K562 (cell line): ENCODE measurements at regions not wholly inside any gene's neighbourhood (a gene's known extent, or its start where the extent isn't known, plus 50 kb on each side); places are given as distances from the start of the nearest gene placed in this dataset.

ENCODE experiments used
- CHCHD3 ChIP-seq: fragments of 250-450 bp; sonication (Bioruptor Pico); IDR thresholded peaks from 2 replicates; pipeline ENCODE4 v2.1.2; 2022; ENCODE audit warnings: mild to moderate bottlenecking
- EHMT2 ChIP-seq: fragments of 450-650 bp; IDR thresholded peaks from 2 replicates; pipeline ENCODE4 v1.6.1; 2018; ENCODE audit warnings: antibody characterized with exemption
- ETV6 ChIP-seq, 3 experiments: fragments of 150-350 bp in 1 of 3; sonication (generic) in 1 of 3; formaldehyde crosslinking in 1 of 3; IDR thresholded peaks; 2 replicates each; pipeline versions ENCODE4 v1.6.1 to v1.8.0; 2014 to 2022; ENCODE audit warnings: borderline replicate concordance in 2 of 3, low read depth in 2 of 3, antibody characterized with exemption in 1 of 3, low read length in 1 of 3, mild to moderate bottlenecking in 1 of 3, missing genetic modification reagents in 1 of 3
- FIP1L1 ChIP-seq: fragments of 200-400 bp; formaldehyde crosslinking; IDR thresholded peaks from 2 replicates; pipeline ENCODE4 v1.6.1; 2018; ENCODE audit warnings: mild to moderate bottlenecking, low read depth, low read length; ENCODE audit not compliant: poor library complexity, severe bottlenecking
- GABPA ChIP-seq: fragments of 200-800 bp; sonication (Bioruptor generic); conservative IDR thresholded peaks from 2 replicates; pipeline ENCODE4 v1.6.1; 2016; ENCODE audit warnings: low read depth, missing genetic modification characterization, missing compliant biosample characterization
- NFE2L1 ChIP-seq: fragments of 450-650 bp; IDR thresholded peaks from 2 replicates; pipeline ENCODE4 v1.6.1; 2016; ENCODE audit warnings: missing genetic modification characterization, low read depth, mild to moderate bottlenecking, missing compliant biosample characterization, moderate library complexity, borderline replicate concordance
- POLR2G ChIP-seq: fragments of 200-400 bp; formaldehyde crosslinking; IDR thresholded peaks from 2 replicates; pipeline ENCODE4 v1.6.1; 2017; ENCODE audit warnings: low read depth, mild to moderate bottlenecking, antibody characterized with exemption, low read length, moderate library complexity
- SLC30A9 ChIP-seq: fragments of 250-450 bp; sonication (Bioruptor Pico); IDR thresholded peaks from 2 replicates; pipeline ENCODE4 v1.8.0; 2022; ENCODE audit warnings: mild to moderate bottlenecking, moderate library complexity
- SP1 ChIP-seq: sonication (generic); formaldehyde crosslinking; IDR thresholded peaks from 2 replicates; pipeline ENCODE4 v1.8.1; 2022; ENCODE audit warnings: mild to moderate bottlenecking, missing genetic modification reagents
- U2AF2 ChIP-seq: fragments of 200-400 bp; formaldehyde crosslinking; optimal IDR thresholded peaks from 2 replicates; pipeline ENCODE3; 2017; ENCODE audit warnings: low read depth, mild to moderate bottlenecking, low read length
- ZNF23 ChIP-seq: fragments of 250-450 bp; sonication (Bioruptor Pico); IDR thresholded peaks from 2 replicates; pipeline ENCODE4 v1.4.0; 2020; ENCODE audit warnings: mild to moderate bottlenecking
- ZNF431 ChIP-seq: sonication (generic); formaldehyde crosslinking; IDR thresholded peaks from 2 replicates; pipeline ENCODE4 v1.8.0; 2022; ENCODE audit warnings: mild to moderate bottlenecking, missing genetic modification reagents
- ZNF589 ChIP-seq: fragments of 200-800 bp; sonication (Bioruptor generic); IDR thresholded peaks from 2 replicates; pipeline ENCODE4 v1.6.1; 2016; ENCODE audit warnings: low read depth, missing genetic modification characterization, missing compliant biosample characterization
- TF ChIP-seq, protein P1 (sequence below): fragments of 450-650 bp; IDR thresholded peaks from 2 replicates; pipeline ENCODE4 v1.6.1; 2017; ENCODE audit warnings: antibody characterized with exemption, mild to moderate bottlenecking
- TF ChIP-seq, protein P2 (sequence below): sonication (generic); formaldehyde crosslinking; IDR thresholded peaks from 2 replicates; pipeline ENCODE4 v1.8.0; 2023; ENCODE audit warnings: mild to moderate bottlenecking, missing genetic modification reagents
- TF ChIP-seq, protein P3 (sequence below): fragments of 250-450 bp; sonication (Bioruptor Pico); IDR thresholded peaks from 2 replicates; pipeline ENCODE4 v1.8.0; 2021; ENCODE audit warnings: moderate library complexity, mild to moderate bottlenecking, inconsistent platforms
- TF ChIP-seq, protein P4 (sequence below): fragments of 250-450 bp; sonication (Bioruptor Pico); IDR thresholded peaks from 2 replicates; pipeline ENCODE4 v1.5.0; 2020; ENCODE audit warnings: mild to moderate bottlenecking
- TF ChIP-seq, protein P5 (sequence below): fragments of 250-450 bp; sonication (Bioruptor Pico); IDR thresholded peaks from 2 replicates; pipeline ENCODE4 v1.4.0; 2020; ENCODE audit warnings: mild to moderate bottlenecking, moderate library complexity, borderline replicate concordance

DNA sequence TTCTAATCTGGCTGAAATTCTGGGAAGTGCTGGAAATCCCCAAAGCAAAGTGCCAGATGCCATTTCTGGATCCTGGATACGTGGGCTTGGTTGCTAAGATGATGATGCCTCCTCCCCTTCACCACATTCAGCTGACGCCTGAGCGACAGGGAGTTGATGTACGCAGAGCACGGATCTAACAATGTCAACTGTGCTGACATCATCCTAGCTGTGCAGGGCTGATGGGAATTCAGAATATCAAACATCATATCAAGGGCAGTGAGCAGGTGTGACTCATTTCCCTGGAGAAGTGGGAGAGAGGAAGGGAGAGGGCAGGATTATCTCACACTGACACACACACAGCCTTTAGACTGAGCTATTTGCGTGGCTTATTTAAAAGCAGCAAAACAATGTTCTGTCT, 92.6 kb upstream of the ZBTB20 start (continued):
- TF ChIP-seq, protein P1, sequence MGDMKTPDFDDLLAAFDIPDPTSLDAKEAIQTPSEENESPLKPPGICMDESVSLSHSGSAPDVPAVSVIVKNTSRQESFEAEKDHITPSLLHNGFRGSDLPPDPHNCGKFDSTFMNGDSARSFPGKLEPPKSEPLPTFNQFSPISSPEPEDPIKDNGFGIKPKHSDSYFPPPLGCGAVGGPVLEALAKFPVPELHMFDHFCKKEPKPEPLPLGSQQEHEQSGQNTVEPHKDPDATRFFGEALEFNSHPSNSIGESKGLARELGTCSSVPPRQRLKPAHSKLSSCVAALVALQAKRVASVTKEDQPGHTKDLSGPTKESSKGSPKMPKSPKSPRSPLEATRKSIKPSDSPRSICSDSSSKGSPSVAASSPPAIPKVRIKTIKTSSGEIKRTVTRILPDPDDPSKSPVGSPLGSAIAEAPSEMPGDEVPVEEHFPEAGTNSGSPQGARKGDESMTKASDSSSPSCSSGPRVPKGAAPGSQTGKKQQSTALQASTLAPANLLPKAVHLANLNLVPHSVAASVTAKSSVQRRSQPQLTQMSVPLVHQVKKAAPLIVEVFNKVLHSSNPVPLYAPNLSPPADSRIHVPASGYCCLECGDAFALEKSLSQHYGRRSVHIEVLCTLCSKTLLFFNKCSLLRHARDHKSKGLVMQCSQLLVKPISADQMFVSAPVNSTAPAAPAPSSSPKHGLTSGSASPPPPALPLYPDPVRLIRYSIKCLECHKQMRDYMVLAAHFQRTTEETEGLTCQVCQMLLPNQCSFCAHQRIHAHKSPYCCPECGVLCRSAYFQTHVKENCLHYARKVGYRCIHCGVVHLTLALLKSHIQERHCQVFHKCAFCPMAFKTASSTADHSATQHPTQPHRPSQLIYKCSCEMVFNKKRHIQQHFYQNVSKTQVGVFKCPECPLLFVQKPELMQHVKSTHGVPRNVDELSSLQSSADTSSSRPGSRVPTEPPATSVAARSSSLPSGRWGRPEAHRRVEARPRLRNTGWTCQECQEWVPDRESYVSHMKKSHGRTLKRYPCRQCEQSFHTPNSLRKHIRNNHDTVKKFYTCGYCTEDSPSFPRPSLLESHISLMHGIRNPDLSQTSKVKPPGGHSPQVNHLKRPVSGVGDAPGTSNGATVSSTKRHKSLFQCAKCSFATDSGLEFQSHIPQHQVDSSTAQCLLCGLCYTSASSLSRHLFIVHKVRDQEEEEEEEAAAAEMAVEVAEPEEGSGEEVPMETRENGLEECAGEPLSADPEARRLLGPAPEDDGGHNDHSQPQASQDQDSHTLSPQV: no peak
- TF ChIP-seq ZNF589 (CRISPR knock-in tag): no peak
- no peak for TF ChIP-seq EHMT2
- no peak for TF ChIP-seq GABPA
- TF ChIP-seq, protein P2, sequence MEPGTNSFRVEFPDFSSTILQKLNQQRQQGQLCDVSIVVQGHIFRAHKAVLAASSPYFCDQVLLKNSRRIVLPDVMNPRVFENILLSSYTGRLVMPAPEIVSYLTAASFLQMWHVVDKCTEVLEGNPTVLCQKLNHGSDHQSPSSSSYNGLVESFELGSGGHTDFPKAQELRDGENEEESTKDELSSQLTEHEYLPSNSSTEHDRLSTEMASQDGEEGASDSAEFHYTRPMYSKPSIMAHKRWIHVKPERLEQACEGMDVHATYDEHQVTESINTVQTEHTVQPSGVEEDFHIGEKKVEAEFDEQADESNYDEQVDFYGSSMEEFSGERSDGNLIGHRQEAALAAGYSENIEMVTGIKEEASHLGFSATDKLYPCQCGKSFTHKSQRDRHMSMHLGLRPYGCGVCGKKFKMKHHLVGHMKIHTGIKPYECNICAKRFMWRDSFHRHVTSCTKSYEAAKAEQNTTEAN (CRISPR knock-in tag): no peak
- TF ChIP-seq U2AF2: no peak
- TF ChIP-seq, protein P3, sequence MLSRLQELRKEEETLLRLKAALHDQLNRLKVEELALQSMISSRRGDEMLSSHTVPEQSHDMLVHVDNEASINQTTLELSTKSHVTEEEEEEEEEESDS (CRISPR knock-in tag): no peak
- no peak for TF ChIP-seq CHCHD3
- TF ChIP-seq ZNF431: no peak
- no peak for TF ChIP-seq ETV6 (IDR thresholded peaks at IDR 0.05; ENCODE audit: borderline replicate concordance in 1 of 2, low read depth in 2 of 2, low read length in 1 of 2)
- TF ChIP-seq ETV6 (CRISPR knock-in tag; IDR thresholded peaks at IDR 0.05; ENCODE audit: borderline replicate concordance): no peak
- TF ChIP-seq ZNF23: no peak
- TF ChIP-seq, protein P4, sequence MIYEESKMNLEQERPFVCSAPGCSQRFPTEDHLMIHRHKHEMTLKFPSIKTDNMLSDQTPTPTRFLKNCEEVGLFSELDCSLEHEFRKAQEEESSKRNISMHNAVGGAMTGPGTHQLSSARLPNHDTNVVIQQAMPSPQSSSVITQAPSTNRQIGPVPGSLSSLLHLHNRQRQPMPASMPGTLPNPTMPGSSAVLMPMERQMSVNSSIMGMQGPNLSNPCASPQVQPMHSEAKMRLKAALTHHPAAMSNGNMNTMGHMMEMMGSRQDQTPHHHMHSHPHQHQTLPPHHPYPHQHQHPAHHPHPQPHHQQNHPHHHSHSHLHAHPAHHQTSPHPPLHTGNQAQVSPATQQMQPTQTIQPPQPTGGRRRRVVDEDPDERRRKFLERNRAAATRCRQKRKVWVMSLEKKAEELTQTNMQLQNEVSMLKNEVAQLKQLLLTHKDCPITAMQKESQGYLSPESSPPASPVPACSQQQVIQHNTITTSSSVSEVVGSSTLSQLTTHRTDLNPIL (CRISPR knock-in tag): no peak
- no peak for TF ChIP-seq NFE2L1 (tag)
- TF ChIP-seq, protein P5, sequence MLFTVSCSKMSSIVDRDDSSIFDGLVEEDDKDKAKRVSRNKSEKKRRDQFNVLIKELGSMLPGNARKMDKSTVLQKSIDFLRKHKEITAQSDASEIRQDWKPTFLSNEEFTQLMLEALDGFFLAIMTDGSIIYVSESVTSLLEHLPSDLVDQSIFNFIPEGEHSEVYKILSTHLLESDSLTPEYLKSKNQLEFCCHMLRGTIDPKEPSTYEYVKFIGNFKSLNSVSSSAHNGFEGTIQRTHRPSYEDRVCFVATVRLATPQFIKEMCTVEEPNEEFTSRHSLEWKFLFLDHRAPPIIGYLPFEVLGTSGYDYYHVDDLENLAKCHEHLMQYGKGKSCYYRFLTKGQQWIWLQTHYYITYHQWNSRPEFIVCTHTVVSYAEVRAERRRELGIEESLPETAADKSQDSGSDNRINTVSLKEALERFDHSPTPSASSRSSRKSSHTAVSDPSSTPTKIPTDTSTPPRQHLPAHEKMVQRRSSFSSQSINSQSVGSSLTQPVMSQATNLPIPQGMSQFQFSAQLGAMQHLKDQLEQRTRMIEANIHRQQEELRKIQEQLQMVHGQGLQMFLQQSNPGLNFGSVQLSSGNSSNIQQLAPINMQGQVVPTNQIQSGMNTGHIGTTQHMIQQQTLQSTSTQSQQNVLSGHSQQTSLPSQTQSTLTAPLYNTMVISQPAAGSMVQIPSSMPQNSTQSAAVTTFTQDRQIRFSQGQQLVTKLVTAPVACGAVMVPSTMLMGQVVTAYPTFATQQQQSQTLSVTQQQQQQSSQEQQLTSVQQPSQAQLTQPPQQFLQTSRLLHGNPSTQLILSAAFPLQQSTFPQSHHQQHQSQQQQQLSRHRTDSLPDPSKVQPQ: no peak
- no peak for TF ChIP-seq SP1 (CRISPR knock-in tag)
- no peak for TF ChIP-seq SLC30A9 (CRISPR knock-in tag)
- TF ChIP-seq FIP1L1: no peak
- TF ChIP-seq POLR2G: no peak
